Endothelial cell (in vitro differentiated cells): ENCODE measurements at regions not wholly inside any gene's neighbourhood (a gene's known extent, or its start where the extent isn't known, plus 50 kb on each side); places are given as distances from the start of the nearest gene placed in this dataset.

Experiments used
- DNase-seq: peaks from one replicate; pipeline ENCODE4 v3.0.0; 2021; ENCODE audit warnings: low spot score
- H3K27ac Mint-ChIP-seq: one replicate; pipeline ENCODE4 v1.8.0; 2021; ENCODE audit warnings: mixed read lengths, inconsistent platforms; ENCODE audit not compliant: unreplicated experiment
- H3K27me3 Mint-ChIP-seq: one replicate; pipeline ENCODE4 v1.8.0; 2021; ENCODE audit warnings: mild to moderate bottlenecking, moderate library complexity, mixed read lengths, inconsistent platforms; ENCODE audit not compliant: unreplicated experiment
- H3K36me3 Mint-ChIP-seq: one replicate; pipeline ENCODE4 v1.8.0; 2021; ENCODE audit warnings: mild to moderate bottlenecking, low read depth, mixed read lengths, inconsistent platforms; ENCODE audit not compliant: unreplicated experiment
- H3K4me1 Mint-ChIP-seq: one replicate; pipeline ENCODE4 v1.8.0; 2021; ENCODE audit warnings: mild to moderate bottlenecking, mixed read lengths, inconsistent platforms; ENCODE audit not compliant: unreplicated experiment
- H3K4me3 Mint-ChIP-seq: one replicate; pipeline ENCODE4 v1.8.0; 2021; ENCODE audit warnings: mild to moderate bottlenecking, mixed read lengths, inconsistent platforms; ENCODE audit not compliant: unreplicated experiment
- H3K9me3 Mint-ChIP-seq: one replicate; pipeline ENCODE4 v1.8.0; 2021; ENCODE audit warnings: mixed read lengths, inconsistent platforms; ENCODE audit not compliant: unreplicated experiment
- CTCF ChIP-seq: fragments of 200-600 bp; sonication (generic); IDR thresholded peaks from one replicate; pipeline ENCODE4 v1.5.0; 2021; ENCODE audit warnings: antibody characterized with exemption; ENCODE audit not compliant: unreplicated experiment

- H3K4me3 Mint-ChIP-seq, result no peak overlapping the region
- H3K9me3 Mint-ChIP-seq, result no peaks in the 10 kb centered on the region
- no peak overlapping the region for H3K27ac Mint-ChIP-seq
- no peak for DNase-seq
- H3K4me1 Mint-ChIP-seq, result peaks cover 3% of the 10 kb centered on the region
- H3K36me3 Mint-ChIP-seq, result no peaks in the 10 kb centered on the region
- TF ChIP-seq CTCF, result no peak
- no peaks in the 10 kb centered on the region for H3K27me3 Mint-ChIP-seq
These were observed 264.0 kb upstream of the CCDC179 start for GRCh38 chr11:23124249-23124648.

GRCh38 chr11:23124996-23125395 is 264.7 kb upstream of the CCDC179 start:
- H3K27me3 Mint-ChIP-seq, result no peaks in the 10 kb centered on the region
- H3K4me3 Mint-ChIP-seq, result no peak overlapping the region
- TF ChIP-seq CTCF, result no peak
- no peaks in the 10 kb centered on the region for H3K36me3 Mint-ChIP-seq
- no peak for DNase-seq
- H3K9me3 Mint-ChIP-seq, result no peaks in the 10 kb centered on the region
- H3K4me1 Mint-ChIP-seq, result peaks cover 3% of the 10 kb centered on the region
- H3K27ac Mint-ChIP-seq, result no peak overlapping the region

- Mint-ChIP-seq H3K4me3 (no peak overlapping the region), H3K36me3 (no peaks in the 10 kb centered on the region), H3K27me3 (no peaks in the 10 kb centered on the region), H3K4me1 (peaks cover 3% of the 10 kb centered on the region), H3K27ac (no peak overlapping the region), H3K9me3 (no peaks in the 10 kb centered on the region)
- no peak for TF ChIP-seq CTCF
- no peak for DNase-seq
These were observed 267.4 kb upstream of the CCDC179 start for GRCh38 chr11:23127706-23128105.

- Mint-ChIP-seq H3K9me3 (no peaks in the 10 kb centered on the region), H3K36me3 (peaks cover 4% of the 10 kb centered on the region), H3K4me3 (no peak overlapping the region), H3K4me1 (peaks cover 5% of the 10 kb centered on the region), H3K27ac (no peak overlapping the region), H3K27me3 (peaks cover 2% of the 10 kb centered on the region)
- TF ChIP-seq CTCF, result no peak
- no peak for DNase-seq
These were observed 274.4 kb upstream of the CCDC179 start for GRCh38 chr11:23134627-23135026.

- Mint-ChIP-seq H3K36me3 (peaks cover 7% of the 10 kb centered on the region), H3K4me3 (no peak overlapping the region), H3K27me3 (peaks cover 4% of the 10 kb centered on the region), H3K4me1 (peaks cover 5% of the 10 kb centered on the region), H3K27ac (no peak overlapping the region), H3K9me3 (no peaks in the 10 kb centered on the region)
- DNase-seq, result no peak
- no peak for TF ChIP-seq CTCF
These were observed 278.5 kb upstream of the CCDC179 start for GRCh38 chr11:23138761-23139160.
